A549 (cell line): ENCODE measurements at regions not wholly inside any gene's neighbourhood (a gene's known extent, or its start where the extent isn't known, plus 50 kb on each side); places are given as distances from the start of the nearest gene placed in this dataset.

ENCODE experiments used
- BHLHE40 ChIP-seq: IDR thresholded peaks from 2 replicates; pipeline ENCODE4 v1.6.1; 2012; ENCODE audit warnings: low read depth, low read length, inconsistent platforms
- EP300 ChIP-seq, 2 experiments: fragments of >200 bp; sonication (Bioruptor Twin); formaldehyde crosslinking; IDR thresholded peaks; 2 replicates in 1 of 2; 3 replicates in 1 of 2; pipeline ENCODE4 v1.6.1; 2016 to 2017
- GATA3 ChIP-seq: IDR thresholded peaks from 2 replicates; pipeline ENCODE4 v1.6.1; 2012; ENCODE audit warnings: borderline replicate concordance
- HDAC2 ChIP-seq: fragments of 200-600 bp; sonication (generic); IDR thresholded peaks from 2 replicates; pipeline ENCODE4 v1.6.1; 2016
- HOXA7 ChIP-seq: fragments of 250-450 bp; sonication (Bioruptor Pico); IDR thresholded peaks from 2 replicates; pipeline ENCODE4 v1.5.0; 2020; ENCODE audit warnings: mild to moderate bottlenecking, moderate library complexity
- JUNB ChIP-seq: fragments of >200 bp; sonication (Bioruptor Twin); formaldehyde crosslinking; IDR thresholded peaks from 2 replicates; pipeline ENCODE4 v1.6.1; 2016
- POLR2A ChIP-seq: IDR thresholded peaks from 2 replicates; pipeline ENCODE4 v1.6.1; 2012; ENCODE audit warnings: mild to moderate bottlenecking, low read length
- SMC3 ChIP-seq: fragments of >200 bp; sonication (Bioruptor Twin); formaldehyde crosslinking; IDR thresholded peaks from 3 replicates; pipeline ENCODE4 v1.6.1; 2018; ENCODE audit warnings: inconsistent platforms
- ZSCAN20 ChIP-seq: fragments of 250-450 bp; sonication (Bioruptor Pico); IDR thresholded peaks from 2 replicates; pipeline ENCODE4 v1.8.0; 2022; ENCODE audit warnings: mild to moderate bottlenecking, moderate library complexity
- TF ChIP-seq, protein P1 (sequence below): fragments of >200 bp; sonication (Bioruptor Twin); formaldehyde crosslinking; IDR thresholded peaks from 3 replicates; pipeline ENCODE4 v1.5.1; 2016
- TF ChIP-seq, protein P2 (sequence below): IDR thresholded peaks from 2 replicates; pipeline ENCODE4 v1.6.1; 2012; ENCODE audit warnings: low read depth, borderline replicate concordance
- TF ChIP-seq, protein P3 (sequence below): fragments of 150-350 bp; IDR thresholded peaks from 2 replicates; pipeline ENCODE4 v1.6.1; 2014; ENCODE audit warnings: low read depth, mild to moderate bottlenecking, low read length
- TF ChIP-seq, protein P4 (sequence below): IDR thresholded peaks from 2 replicates; pipeline ENCODE4 v1.6.1; 2012

DNA sequence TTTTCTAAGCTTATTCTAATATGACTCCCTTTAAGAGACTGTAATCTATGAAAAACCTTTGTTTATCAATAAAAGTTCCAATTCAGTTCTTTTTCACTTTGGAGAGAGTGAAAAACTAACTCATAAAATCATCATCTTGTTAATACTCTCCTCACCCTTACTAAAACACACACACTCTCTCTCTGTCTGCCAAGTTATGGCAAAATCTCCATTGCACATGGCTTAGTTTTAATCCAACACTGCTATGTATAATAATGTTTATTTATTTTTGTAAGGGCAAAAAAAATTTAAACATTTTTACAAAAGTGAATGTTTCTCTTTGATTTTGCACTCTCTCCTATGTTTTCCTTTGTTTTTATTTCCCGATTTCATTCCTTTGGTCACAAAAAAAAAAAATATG lies 253.2 kb downstream of the BMP7 start:
- TF ChIP-seq BHLHE40 (no peak), POLR2A (no peak), EP300 (IDR thresholded peaks at IDR 0.05) (no peak), GATA3 (no peak), HDAC2 (no peak), HOXA7 (no peak), JUNB (no peak), ZSCAN20 (no peak), SMC3 (no peak)
- TF ChIP-seq, protein P1, sequence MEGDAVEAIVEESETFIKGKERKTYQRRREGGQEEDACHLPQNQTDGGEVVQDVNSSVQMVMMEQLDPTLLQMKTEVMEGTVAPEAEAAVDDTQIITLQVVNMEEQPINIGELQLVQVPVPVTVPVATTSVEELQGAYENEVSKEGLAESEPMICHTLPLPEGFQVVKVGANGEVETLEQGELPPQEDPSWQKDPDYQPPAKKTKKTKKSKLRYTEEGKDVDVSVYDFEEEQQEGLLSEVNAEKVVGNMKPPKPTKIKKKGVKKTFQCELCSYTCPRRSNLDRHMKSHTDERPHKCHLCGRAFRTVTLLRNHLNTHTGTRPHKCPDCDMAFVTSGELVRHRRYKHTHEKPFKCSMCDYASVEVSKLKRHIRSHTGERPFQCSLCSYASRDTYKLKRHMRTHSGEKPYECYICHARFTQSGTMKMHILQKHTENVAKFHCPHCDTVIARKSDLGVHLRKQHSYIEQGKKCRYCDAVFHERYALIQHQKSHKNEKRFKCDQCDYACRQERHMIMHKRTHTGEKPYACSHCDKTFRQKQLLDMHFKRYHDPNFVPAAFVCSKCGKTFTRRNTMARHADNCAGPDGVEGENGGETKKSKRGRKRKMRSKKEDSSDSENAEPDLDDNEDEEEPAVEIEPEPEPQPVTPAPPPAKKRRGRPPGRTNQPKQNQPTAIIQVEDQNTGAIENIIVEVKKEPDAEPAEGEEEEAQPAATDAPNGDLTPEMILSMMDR = no peak
- TF ChIP-seq, protein P2, sequence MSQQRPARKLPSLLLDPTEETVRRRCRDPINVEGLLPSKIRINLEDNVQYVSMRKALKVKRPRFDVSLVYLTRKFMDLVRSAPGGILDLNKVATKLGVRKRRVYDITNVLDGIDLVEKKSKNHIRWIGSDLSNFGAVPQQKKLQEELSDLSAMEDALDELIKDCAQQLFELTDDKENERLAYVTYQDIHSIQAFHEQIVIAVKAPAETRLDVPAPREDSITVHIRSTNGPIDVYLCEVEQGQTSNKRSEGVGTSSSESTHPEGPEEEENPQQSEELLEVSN = no peak
- TF ChIP-seq, protein P3, sequence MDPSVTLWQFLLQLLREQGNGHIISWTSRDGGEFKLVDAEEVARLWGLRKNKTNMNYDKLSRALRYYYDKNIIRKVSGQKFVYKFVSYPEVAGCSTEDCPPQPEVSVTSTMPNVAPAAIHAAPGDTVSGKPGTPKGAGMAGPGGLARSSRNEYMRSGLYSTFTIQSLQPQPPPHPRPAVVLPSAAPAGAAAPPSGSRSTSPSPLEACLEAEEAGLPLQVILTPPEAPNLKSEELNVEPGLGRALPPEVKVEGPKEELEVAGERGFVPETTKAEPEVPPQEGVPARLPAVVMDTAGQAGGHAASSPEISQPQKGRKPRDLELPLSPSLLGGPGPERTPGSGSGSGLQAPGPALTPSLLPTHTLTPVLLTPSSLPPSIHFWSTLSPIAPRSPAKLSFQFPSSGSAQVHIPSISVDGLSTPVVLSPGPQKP = no peak
- TF ChIP-seq, protein P4, sequence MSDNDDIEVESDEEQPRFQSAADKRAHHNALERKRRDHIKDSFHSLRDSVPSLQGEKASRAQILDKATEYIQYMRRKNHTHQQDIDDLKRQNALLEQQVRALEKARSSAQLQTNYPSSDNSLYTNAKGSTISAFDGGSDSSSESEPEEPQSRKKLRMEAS = no peak
